Putamen (tissue), 1 donor: ENCODE measurements at regions not wholly inside any gene's neighbourhood (a gene's known extent, or its start where the extent isn't known, plus 50 kb on each side); places are given as distances from the start of the nearest gene placed in this dataset.

Experiments used
- DNase-seq: peaks from one replicate; pipeline ENCODE4 v3.0.0-alpha.2; 2016; ENCODE audit warnings: low spot score

- no peak for DNase-seq
Observed at GRCh38 chrX:13102636-13103035, 58.2 kb upstream of the FAM9C start.

- no peak for DNase-seq
Observed at GRCh38 chrX:13101441-13102139, 57.2 kb upstream of the FAM9C start.

GRCh38 chrX:13099121-13099520 is 54.7 kb upstream of the FAM9C start:
- no peak for DNase-seq

GRCh38 chrX:13096728-13097127 is 52.3 kb upstream of the FAM9C start:
- DNase-seq: no peak

GRCh38 chrX:13094828-13095341 is 50.5 kb upstream of the FAM9C start:
- DNase-seq: no peak

GRCh38 chrX:13094374-13094773 is 50.0 kb upstream of the FAM9C start:
- no peak for DNase-seq
